GM18861 (cell line): ENCODE measurements at regions not wholly inside any gene's neighbourhood (a gene's known extent, or its start where the extent isn't known, plus 50 kb on each side); places are given as distances from the start of the nearest gene placed in this dataset.
"Not testable (repeated sequence)": the region's sequence is repeated elsewhere in the genome, so short reads cannot be mapped to it uniquely, and the experiment has no call there.

ENCODE experiments used
- ATAC-seq: cut with Tn5 transposase; IDR thresholded peaks from one replicate; pipeline ENCODE4 v1.9.1; 2021; ENCODE audit not compliant: unreplicated experiment

GRCh38 chr6:21769405-21769861, 175.9 kb downstream of the SOX4 start:
- no peak for ATAC-seq

DNA sequence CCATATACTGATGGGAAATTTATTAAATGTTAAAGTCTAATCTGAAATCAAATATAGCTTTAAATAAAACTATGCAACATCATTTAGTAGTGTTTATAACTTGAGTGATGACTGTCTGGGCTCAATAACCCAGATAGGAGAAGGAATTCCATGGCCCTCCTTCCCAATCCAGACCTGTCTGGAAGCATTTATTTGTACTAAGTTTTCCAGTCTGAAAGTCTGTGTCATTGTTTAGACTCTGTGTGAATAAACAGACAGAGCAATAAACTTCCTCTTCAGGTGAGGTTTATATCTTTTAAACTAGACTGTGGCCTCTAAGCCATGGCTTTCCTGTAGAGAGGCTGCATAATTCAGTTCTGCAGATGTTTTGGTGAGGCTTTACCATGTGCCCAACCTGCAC, 176.4 kb downstream of the SOX4 start:
- no peak for ATAC-seq

GRCh38 chr6:21771626-21772320, 178.2 kb downstream of the SOX4 start:
- no peak for ATAC-seq

DNA sequence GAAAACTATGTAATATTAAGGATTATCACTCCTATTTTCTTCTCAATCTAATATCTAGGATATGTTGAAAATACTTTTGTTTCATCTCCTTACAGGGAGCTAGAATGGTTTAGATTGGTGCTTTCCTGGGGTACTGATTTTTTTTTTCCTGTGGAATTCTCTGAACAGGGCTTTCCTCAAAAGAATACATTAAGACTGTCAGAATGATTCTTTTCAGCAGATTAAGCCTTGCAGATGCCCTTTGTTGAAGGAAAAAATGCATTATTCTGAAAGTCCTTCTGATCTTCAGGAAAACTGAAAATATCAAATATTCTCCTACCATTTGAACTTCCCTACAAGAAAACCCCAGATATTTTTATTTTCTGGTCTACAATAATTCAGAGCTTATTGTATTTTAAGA, 178.9 kb downstream of the SOX4 start:
- ATAC-seq: no peak

DNA sequence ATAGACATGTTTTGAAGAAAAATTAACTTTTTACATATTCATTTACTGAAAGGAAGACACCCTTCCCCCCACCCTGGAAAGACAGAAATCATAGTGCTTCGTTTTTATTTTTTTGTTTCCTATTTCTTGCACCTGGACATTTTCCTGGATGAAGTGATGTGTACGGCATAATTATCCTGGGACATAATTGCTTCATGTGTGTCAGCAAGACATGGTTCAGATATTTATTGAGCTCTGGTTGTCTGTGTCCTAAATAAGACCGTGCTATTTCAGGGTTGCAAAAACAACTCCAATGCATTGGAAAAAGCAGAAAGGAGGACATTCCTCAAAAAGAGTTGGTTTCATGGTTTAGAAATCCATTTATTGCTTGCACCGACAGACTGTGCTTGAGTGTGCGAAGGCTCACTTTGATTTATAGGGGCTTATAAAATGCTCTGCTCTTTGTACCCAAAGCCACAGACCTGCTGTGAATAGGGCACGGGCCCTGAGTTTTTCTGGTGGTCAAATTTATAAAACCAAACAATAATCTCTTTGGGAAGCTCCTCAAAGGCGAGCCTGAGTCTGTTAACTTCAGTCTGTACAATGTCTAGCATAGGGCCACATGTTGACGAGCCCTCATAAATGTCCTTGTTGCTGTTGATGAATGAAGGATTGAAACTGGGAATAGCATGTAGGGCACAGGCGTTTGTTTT, 179.5 kb downstream of the SOX4 start:
- ATAC-seq: no peak

GRCh38 chr6:21773576-21773968, 180.0 kb downstream of the SOX4 start:
- ATAC-seq: no peak

GRCh38 chr6:21777846-21778245, 184.3 kb downstream of the SOX4 start:
- no peak for ATAC-seq

GRCh38 chr6:21780141-21780540, 186.6 kb downstream of the SOX4 start:
- ATAC-seq: no peak

GRCh38 chr6:21780679-21781078, 187.1 kb downstream of the SOX4 start:
- no peak for ATAC-seq

DNA sequence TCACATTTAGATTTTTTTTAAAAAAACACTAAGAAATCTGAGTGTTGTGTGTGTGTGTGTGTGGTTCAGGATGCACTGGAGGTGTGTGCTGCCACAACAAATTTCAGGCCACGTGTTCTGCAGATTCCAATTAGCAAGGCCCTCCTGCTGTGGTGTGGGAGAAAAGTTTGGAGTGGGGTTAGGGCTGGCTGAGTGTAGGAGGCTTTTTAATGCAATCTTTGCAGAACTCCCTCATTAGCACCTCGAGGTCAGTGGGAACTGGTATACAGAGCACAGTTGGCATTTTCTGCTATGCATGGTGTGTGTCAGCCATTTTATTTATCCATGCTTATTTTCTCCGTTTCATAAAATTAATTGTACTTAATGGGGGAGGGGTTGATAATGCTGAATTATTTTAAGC, 187.6 kb downstream of the SOX4 start:
- ATAC-seq: no peak

- no peak for ATAC-seq
Measured at GRCh38 chr6:21785164-21785563, 191.6 kb downstream of the SOX4 start.

GRCh38 chr6:21791056-21791455, 197.5 kb downstream of the SOX4 start:
- ATAC-seq: no peak

DNA sequence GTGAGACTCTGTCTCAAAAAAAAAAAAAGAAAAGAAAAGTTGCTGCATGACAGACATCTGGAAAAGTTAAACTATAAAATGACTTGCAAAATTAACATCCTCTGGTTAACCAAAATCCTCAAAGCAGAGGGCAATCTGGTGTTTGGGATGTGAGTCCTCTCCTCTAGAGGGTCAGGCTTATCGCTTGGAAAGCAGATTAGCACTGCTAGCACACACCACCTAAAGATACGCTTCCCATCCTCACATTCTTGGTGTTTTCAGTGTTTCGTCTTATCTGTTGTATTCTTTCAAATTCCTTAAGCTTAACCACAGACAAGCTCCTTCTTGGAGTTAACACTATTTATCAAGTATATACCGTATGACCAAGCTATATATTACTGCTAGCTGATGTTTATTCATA, 198.0 kb downstream of the SOX4 start:
- ATAC-seq: no peak

DNA sequence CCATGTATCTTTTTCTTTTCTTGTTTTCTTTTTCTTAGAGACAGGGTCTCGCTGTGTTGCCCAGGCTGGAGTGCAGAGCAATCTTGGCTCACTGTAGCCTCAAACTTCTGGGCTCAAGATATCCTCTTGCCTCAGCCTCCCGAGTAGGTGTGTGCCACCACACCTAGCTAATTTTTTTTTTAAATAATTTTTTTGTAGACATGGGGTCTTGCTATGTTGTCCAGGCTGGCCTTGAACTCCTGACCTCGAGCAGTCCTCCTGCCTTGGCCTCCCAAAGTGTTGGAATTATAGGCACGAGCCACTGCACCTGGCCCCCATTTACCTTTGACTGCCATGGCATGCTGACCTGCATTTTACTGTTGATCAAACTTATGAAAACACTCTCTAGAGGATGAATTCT, 198.6 kb downstream of the SOX4 start:
- no peak for ATAC-seq

DNA sequence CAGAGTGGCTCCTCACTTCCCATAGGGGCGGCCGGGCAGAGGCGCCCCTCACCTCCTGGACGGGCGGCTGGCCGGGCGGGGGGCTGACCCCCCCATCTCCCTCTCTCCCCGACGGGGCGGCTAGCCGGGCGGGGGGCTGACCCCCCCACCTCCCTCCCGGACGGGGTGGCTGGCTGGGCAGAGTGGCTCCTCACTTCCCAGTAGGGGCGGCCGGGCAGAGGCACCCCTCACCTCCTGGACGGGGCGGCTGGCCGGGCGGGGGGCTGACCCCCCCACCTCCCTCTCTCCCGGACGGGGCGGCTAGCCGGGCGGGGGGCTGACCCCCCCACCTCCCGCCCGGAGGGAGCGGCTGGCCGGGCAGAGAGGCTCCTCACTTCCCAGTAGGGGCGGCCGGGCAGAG, 203.4 kb downstream of the SOX4 start:
- ATAC-seq: not testable (repeated sequence)

- no peak for ATAC-seq
Measured at GRCh38 chr6:21798468-21798867, 204.9 kb downstream of the SOX4 start.

DNA sequence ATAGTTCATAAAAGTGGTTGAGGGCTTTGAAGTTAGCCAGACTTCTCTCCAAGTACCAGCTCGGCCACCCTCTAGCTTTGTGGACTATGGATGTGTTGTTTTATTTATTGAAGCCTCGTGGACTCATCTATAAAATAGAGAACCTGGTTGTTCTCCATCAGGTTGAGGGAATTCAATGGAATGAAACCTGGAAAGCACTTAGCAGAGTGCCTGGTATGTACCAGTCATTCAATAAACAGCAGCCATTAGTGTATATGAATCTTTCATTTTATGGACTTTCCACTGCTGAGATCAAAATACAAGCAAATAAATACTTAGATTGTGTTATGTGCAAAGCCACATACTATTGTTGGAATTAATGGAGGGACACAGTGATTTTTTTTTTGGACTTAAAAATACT, 206.8 kb downstream of the SOX4 start:
- ATAC-seq: no peak

- ATAC-seq: no peak
Measured at GRCh38 chr6:21800948-21801438, 207.4 kb downstream of the SOX4 start.

- ATAC-seq: no peak
Measured at GRCh38 chr6:21801446-21802174, 208.1 kb downstream of the SOX4 start.

DNA sequence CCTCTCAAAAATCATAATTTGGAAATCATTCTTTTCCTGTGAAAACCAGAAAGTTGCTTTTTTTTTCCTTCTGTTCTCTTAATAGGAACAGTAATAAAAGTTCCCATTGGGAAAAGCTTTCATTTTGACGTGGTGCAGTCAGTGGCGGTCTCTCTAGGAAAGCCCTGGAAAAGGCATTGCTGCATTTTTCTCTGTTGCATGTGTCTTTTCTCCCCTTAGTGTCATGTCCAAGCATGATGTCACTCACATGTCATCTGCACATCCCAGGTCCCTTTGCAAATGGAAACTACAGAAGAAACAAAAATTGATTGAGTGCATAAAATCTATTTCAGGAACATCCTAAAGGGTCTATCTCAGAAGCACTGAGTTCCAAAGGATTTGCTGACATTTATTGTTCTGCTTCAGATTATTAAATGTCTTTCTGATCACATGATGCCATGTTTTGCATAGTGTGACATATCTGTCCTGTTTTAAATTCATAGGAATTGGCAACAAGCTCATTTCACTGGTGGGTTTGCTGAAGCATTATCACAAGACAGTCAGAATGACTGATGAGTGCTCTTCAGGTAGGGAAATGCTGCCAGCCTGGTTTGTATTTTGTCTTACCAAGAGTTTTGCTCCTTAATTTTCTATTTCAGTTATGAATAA, 208.7 kb downstream of the SOX4 start:
- ATAC-seq: no peak

DNA sequence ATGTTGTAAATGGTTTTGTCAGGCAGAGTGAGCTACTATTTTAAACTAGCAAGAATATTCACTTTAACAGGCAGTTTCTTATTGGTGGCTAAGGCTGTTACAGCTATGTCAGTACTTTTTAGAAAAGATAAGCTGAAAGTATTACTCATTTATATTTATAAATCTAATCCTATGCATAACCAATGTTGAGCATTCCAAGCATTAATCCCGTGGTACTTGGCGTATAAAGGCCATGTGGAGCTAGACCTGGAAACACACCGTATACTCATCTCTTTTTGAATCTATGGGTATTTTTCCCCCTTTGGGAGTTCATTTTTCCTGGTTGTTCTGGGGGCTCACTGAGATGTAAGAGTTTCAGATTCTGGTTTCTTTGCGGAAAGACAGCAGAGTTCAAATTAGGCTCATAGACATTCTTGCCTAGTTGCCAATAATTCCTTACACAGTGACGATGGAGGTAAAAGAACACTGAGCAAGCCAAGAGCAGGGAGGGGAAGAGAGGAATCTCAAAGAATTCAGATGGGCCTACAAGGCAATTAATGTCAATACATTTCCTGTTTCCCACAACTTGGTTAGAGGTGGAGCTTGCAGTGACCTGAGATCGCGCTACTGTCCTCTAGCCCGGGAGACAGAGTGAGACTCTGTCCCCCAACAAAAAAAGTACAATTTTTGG, 211.5 kb downstream of the SOX4 start:
- no peak for ATAC-seq
